ENCODE measurements at regions not wholly inside any gene's neighbourhood (a gene's known extent, or its start where the extent isn't known, plus 50 kb on each side); places are given as distances from the start of the nearest gene placed in this dataset.

DNA sequence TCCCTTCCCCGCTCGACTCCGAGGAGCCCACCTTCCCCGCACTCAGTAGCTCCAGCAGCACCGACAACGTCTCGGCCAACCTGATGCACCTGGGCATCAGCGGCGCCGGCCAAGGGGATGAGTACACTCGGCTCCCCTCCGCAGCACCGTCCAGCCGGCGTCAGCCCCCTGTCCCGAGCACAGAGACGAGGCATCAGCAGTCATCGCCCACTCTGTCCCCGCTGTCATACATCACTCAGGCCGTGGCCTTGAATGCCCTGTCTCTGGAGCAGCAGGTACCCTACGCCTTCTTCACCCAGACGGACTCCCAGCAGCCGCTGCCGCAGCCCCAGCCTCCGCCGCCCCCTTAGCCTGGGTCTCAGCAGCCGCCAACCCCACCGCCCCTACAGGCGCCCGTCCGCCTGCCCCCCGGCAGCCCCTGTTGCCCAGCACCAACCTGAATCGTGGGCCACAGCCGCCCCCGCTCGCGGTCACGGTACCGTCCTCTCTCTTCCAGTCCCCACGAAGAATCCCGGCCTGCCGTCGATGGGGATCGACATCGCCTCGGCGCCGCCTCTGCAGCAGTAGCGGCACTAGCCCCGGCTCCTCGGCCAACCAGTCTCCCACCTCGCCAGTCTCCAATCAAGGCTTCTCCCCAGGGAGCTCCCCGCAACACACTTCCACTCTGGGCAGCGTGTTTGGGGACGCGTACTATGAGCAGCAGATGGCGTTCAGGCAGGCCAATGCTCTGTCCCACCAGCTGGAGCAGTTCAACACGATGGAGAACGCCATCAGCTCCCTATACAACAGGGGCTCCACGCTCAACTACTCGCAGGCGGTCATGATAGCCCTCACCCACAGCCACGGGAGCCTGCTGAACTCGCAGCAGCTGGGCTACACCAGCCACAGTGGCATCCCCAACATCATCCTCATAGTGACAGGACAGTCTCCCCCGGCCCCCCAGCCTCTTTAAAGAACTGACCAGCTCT is 1195.9 kb upstream of the CHAC2 start:
- no peak for DNase-seq (ENCODE audit: low read depth in 2 of 2)

DNA sequence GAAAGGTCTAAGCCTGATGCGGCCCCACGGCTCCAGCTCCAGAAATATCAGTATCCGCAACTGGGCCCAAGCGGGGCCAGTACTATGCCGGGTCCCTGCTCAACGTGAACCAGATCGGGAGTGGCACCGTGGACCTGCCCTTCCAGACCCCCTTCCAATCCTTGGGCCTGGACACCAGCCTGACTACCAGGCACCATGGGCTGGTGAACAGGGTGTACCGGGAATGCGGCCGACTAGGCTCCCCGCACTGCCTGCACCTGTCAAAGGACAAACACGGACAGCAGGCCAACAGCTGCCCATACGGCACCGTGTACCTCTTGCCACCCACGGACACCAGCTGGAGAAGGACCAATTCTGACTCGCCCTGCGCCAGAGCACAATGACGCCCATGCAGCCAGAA is 1196.9 kb upstream of the CHAC2 start:
- DNase-seq (ENCODE audit: low read depth in 2 of 2) = no peak

DNA sequence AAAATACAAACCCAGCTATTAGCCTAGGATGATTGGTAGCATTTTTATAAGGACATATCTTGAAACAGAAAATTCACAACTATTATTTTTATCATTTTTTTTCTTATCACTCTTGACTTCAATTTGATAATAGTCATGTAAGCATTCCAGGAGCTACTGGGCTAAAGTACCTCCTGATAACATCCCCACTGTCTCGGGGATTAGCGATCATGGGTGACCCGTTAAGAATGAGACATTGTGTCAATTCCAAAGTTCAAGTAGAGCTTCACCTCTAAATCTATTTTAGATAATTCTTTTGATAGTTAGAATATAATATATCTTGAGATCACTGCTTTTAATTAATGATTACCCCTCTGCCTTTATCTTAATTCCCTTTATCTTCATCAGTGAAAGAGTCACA is 1204.5 kb upstream of the CHAC2 start:
- no peak for DNase-seq (ENCODE audit: low read depth in 2 of 2)

DNA sequence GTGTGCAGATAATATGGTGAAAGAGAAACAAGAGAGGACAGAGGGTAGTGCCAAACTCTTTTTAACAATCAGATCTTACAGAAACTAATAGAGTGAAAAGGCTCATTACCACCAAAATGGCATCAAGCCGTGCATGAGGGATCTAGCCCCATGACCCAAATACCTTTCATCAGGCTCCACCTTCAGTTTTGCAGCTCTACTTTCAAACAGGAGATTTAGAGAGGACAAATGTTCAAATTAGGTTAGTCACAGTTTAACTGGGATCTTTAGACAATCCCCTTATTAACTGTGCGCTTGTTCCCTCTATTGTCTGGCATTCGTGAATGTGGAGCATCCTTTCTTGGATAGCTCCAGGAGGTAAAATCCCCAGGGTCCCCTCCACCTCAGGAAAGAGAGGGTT is 1209.3 kb upstream of the CHAC2 start:
- no peak for DNase-seq (ENCODE audit: low read depth in 2 of 2)

DNA sequence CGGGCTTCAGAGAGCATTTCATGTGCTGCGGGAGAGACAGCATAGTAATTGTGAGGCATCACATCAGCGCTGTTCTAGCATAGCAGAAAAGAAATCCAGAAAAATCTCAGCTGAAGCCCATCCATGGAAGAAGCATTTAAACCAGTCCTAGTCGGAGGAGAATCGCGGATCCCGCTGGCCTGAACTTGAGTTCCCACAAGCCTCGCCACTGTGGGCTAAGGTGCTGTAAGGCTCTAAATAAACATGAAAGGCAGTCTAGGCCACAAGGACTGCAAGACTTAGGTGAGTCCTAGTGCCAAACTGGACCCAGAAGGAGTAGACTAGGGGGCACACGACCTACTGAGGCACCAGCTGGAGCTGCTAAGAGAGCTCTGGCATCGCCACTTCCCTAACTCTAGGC is 1225.3 kb upstream of the CHAC2 start:
- no peak for DNase-seq (ENCODE audit: low read depth in 2 of 2)

DNA sequence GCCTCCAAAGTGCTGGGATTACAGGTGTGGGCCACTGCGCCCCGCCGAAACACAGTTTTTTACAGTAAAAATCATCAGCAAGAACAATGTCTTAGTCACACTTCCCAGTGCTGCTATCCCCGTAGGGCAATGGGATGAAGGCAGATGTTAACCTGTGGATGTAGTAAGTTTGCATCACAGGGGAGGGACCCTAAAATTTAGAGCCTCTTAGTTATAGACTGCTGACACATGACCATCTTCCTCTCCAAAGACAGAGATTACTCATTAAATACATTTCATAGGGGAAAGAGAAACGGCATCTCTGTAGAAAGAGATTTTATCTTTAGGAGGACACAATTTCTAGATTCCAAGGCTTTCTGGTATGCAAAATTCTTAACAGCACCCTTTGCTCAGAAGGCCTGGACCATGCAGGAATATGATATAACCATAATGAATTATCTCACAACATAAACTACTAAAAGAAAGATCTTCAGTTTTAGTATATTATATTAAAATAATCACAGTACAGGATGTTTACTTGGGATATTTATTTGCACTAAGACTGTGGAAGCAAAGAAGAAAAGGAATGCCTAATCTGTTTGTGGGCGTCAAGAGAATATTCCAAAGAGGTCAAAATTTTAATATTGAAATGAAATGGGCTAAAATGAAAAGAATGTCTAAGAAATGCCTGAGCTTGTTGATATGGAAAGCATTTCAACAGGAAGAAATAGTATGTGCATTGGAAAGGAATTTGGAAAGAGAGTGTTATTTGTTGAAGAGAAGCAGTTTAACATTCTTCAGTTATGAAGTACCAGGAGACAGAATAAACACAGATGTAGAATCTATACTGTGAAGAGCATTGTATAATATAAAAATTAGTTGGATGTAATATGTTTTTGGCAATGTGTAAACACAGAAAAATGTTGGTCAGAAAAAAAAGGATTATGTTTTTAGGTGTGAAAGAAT is 1228.3 kb upstream of the CHAC2 start:
- DNase-seq (ENCODE audit: low read depth in 2 of 2) = no peak

DNA sequence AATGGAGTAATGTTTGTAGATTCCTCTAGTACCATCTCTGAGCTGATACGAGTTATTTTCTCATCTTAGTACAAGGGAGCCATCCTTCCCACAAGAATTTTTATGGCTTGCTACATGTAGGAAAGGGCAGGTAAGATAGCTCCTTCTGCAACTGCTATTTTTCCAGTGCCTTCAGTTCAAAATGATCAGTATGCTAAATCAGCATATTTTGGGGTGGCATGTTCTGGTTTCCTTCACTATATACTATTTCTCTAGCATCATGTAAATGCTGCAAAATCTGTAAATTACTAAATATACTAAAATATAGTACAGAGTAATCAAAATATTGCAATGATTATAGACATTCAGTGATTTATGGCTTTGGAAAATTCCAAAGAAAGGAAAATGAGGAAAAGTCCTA is 1230.0 kb upstream of the CHAC2 start:
- no peak for DNase-seq (ENCODE audit: low read depth in 2 of 2)

DNA sequence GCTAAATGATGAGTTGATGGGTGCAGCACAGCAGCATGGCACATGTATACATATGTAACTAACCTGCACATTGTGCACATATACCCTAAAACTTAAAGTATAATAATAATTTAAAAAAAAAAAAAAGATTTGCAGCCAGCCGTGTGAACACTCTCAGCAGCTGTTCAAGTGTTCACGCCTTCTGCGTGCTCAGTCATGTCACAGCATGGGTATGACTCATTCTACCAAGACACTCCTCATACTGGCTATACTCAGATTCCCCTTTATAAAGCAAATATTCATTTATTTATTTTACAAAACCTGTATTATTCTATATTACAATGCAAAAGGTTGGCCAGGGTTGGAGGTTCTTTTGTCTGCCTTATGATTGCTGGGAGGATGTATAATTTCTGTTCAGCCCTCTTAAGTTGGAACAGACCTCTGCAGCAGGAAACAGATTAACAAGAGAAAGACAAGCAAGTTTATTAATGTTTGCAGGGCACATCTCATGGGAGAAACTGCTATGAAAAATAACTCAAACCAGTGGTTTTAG is 1230.6 kb upstream of the CHAC2 start:
- DNase-seq (ENCODE audit: low read depth in 2 of 2) = no peak

DNA sequence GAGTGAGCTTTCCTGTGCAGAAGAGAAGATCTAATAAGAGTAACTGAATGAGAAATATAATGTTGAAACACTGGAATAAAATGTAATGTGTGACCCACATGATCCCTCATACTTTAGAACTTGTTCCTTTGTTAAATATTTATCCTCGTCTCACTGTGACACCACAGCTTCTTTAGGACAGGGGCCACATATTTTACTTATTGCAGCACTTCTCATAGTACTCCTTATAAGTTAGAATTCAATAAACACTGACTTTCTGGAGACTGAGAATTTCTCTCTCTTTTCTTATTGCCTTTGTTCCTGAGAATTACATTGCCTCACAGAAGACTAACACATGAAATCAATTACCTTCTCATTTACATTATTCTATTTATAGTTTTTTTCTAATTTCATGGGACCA is 1234.6 kb upstream of the CHAC2 start:
- no peak for DNase-seq (ENCODE audit: low read depth in 2 of 2)

DNA sequence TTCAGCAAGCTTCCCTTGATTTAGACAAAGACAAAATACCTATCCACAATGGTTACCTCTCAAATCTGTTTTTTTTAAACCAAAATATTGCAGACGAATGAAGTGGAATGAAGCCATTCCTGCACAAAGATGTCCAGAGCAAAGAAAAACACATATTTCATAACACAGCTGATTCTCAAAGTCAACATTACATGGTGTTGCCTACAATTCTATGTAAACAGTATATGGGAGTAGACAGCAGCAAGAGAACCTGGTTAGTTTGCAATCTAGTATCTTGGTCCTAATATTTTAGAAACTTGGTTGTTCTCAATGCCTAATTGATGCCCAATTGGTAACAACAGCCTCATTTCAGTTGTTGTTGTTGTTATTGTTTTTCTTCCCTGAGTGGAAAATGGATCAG is 1240.9 kb upstream of the CHAC2 start:
- DNase-seq (ENCODE audit: low read depth in 2 of 2) = no peak

DNA sequence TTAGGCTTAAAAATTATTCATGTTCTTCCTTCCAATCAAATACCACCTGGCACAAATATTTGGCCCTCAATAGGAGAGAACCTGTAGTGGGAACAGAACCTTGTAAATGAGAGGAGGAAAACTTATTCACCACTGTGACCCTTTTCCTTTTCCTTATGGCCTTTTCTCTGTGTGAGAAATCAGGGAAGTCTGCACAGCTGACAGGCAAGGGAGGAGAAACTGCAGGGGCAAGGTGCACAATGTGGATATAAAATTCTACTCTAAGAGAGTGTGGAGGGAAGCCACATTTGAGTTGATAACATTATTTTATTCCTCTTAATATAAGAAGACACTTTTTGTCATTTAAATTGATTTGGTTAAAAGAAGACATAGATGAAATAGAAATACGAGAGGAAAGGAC is 1247.0 kb upstream of the CHAC2 start:
- DNase-seq (ENCODE audit: low read depth in 2 of 2) = no peak

DNA sequence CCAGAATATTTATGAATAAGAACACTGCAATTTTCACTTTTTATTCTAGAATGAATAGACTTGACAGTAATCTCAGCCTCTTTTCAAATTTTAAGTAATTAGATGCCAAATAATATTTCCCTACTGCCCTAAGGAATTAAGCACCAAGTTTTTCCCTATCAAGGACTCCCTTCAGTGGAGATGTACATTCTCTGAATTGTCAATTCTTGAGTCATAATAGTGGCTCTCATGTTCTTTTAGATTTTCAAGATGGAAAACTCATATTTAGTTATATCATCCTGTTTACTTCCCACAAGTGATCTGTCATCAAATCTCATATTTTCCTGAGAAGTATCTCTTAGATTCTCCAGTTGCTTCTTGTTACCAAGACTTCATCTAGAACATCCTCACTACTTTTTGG is 1248.9 kb upstream of the CHAC2 start:
- no peak for DNase-seq (ENCODE audit: low read depth in 2 of 2)

DNA sequence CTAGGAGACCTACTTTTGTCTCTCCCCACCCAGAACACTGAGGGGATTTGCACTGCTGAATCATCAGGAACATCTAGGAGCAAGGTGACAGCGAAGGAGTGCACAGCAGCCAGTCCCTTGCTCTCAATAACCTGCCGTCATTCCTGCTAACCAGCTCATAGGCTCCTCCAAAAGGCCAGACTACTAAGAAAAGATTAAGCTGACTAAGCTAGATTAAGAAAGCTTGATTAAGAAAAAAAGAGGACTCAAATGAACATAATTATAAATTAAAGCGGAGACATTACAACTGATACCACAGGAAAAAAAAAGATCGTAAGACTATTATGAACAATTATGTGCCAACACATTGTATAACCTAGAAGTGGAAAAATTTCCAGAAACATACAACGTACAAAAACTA is 1254.8 kb upstream of the CHAC2 start:
- no peak for DNase-seq (ENCODE audit: low read depth in 2 of 2)

DNA sequence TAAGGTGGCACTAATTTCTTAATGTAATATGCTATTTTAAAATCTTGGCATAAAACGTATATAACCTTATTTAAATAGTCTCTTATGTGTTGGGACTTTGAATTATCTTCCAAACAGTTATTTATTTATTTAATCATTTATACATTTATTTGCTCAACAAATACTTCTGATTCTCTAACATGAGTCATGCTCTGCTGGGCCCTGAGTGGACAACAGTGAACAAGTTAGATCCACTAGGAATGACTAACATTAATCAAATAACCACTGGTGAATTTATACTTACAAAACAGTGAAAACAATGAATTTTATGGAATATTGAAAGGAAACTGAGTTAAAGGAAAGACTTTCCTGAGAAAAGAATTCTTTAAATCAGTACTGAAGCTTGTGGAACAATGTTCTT is 1257.2 kb upstream of the CHAC2 start:
- no peak for DNase-seq (ENCODE audit: low read depth in 2 of 2)

DNA sequence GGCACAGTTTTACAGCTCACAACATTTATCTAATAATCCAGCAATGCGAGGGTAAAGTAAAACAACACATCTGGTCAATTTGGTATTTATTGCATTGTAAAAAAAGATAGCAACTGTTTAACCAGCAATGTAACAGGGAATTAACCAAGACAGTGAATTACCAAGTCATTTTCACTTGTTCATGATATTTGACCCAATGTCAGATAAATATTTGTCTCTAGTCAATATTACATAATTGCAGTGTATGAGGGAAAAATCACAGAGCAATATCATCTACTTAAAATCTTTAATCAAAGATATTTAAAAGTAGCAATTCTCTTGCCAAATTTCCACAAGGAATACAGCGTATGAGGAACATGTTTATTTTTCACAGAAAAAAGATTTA is 1265.1 kb upstream of the CHAC2 start:
- no peak for DNase-seq (ENCODE audit: low read depth in 2 of 2)

DNA sequence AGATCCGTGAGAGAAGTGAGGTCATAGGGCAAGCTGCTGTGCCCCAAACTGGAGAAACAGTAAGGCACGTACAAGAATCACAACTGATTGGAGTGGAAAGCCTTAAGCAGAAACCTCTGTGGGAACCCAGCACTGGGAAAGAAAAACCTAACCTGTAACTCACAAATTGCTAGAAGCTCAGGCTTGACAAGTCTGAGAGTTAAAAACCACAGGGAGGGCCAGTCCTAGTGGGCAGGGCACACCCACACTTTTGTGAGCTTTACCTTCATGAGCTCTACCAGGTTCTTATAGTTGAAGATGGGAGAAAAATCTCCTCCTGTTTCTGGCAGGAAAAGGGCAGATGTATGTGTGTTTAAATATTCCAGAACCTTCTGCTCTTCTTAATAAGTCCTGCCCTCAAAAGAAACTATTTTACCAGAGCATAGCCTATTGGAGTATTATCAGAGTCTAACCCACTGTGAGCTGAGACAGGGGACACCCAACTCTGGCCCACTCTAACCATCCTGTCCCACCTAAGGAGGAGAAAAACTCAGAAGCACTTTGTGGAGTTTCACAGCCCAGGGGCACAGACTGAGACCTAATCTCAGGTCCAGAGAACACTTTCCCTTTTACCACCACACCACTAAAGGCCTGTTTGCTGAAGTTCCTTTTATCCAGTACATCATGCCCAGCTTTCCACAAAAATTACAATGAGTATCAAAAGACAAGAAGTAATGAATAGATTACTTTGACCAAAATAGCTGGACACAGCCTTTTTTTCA is 1265.7 kb upstream of the CHAC2 start:
- DNase-seq (ENCODE audit: low read depth in 2 of 2) = no peak

DNA sequence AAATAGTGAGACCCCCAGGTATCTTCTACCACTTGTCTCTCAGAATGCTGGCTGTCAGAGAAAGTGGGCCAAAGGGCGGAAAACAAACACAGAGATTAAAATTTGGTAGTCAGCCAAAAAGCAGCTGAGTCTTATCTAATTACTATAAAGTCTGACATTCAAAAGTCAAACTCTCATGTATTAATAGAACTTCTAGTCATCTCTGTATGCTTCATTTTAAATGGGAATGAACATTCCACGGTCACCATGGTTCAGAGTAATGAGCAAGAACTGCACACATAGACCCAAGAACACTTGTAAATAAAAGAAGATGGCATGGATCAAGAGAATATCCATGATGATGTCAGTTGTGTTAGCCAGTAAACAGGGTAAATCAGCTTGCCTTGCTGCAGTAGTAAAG is 1267.0 kb upstream of the CHAC2 start:
- no peak for DNase-seq (ENCODE audit: low read depth in 2 of 2)

DNA sequence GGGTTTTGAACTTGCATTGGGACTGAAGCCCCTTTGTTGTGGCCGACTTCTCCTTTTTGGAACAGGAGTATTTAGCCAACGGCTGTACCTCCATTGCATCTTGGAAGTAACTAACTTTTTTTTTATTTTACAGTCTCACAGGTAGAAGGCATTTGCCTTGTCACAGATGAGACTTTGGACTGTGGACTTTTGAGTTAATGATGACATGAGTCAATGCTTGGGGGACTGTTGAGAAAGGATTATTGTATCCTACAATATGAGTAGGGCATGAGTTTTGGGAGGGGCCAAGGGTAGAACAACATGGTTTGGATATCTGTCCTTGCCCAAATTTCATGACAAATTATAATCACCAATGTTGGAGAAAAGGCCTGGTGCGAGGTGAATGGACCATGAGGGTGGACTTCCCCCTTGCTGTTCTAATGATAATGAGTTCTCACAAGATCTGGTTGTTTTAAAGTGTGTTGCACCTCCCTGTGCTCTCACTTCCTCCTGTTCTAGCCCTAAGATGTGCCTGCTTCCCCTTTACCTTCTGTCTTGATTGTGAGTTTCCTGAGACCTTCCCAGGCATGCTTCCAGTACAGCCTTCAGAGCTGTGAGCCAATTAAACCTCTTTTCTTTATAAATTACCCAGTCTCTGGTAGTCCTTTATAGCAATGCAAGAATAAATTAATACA is 1269.4 kb upstream of the CHAC2 start:
- DNase-seq (ENCODE audit: low read depth in 2 of 2) = no peak

DNA sequence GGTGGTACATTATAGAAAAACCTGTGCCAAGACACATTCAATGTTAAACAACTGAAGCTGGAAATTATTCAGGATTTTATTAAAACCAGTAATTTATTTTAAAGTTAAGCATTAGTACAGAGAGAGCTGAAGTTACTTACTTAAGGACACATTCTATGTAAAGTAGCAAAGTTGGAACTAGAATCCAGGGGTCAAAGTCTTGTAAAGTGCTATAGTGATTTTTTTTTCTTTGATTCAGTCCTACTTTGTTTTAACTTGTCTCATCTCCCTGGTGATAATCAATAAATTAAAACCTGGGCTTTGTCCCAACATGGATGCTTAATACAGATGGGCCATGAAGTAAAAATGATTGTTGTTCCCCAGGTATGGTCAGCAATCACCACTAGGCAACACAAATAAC is 1271.8 kb upstream of the CHAC2 start:
- no peak for DNase-seq (ENCODE audit: low read depth in 2 of 2)

DNA sequence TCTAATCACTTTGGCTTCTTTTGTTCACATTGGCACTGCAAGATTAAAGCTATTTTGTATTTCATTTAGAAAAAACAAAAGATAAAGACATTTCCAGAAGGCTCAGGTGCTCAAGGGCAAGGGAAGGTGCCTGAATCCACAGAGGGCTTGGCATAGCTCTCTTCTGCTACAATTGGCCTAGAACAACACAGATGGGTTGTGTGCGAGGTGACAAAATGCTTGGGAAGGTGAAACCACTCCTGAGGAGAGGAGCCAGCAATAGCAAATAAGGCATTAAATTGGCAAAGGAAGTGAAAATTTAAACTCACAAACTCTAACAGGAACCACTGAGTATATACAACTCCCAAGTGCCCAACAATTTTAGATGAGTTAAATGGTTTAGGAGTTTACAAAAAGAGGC is 1290.4 kb upstream of the CHAC2 start:
- DNase-seq (ENCODE audit: low read depth in 2 of 2) = no peak

DNA sequence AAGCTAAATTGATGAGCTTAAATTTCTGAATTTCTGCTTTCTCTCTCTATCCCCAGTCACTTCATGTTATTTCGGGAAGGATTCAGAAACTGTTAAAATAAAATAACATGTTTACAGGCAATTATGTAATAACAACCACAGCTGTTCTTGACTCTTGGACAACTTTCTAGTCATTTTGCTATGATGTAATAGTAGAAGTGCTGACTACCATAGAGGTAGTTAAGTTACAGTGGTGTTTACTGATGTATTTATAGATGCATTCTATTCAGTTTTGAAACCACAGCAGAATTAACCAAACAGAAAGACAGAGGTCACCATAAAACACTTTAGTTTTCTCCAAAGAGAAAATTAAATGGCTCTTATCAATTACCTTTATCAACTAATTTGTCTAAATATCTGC is 1292.0 kb upstream of the CHAC2 start:
- no peak for DNase-seq (ENCODE audit: low read depth in 2 of 2)
